Smooth muscle cell (in vitro differentiated cells): ENCODE measurements at regions not wholly inside any gene's neighbourhood (a gene's known extent, or its start where the extent isn't known, plus 50 kb on each side); places are given as distances from the start of the nearest gene placed in this dataset.

Experiments
- DNase-seq: peaks from one replicate; lab custom pipeline; 2025; ENCODE audit not compliant: unreplicated experiment; lab: John Stamatoyannopoulos, UW
- H2AFZ ChIP-seq: fragments of 200-600 bp; sonication (generic); 2 replicates; pipeline ENCODE4 v1.6.0; 2016; ENCODE audit warnings: antibody characterized with exemption, low read depth, mild to moderate bottlenecking
- H3F3A ChIP-seq: fragments of 200-600 bp; sonication (generic); 2 replicates; pipeline ENCODE4 v1.6.0; 2017; ENCODE audit warnings: antibody characterized with exemption, low read depth
- H3K27ac ChIP-seq: fragments of 200-600 bp; sonication (generic); 2 replicates; pipeline ENCODE4 v1.5.1; 2016; ENCODE audit warnings: low read depth, mild to moderate bottlenecking
- H3K27me3 ChIP-seq: fragments of 200-600 bp; sonication (generic); 2 replicates; pipeline ENCODE4 v1.6.1; 2016; ENCODE audit warnings: low read depth, mild to moderate bottlenecking
- H3K36me3 ChIP-seq: fragments of 200-600 bp; sonication (generic); 2 replicates; pipeline ENCODE4 v1.5.1; 2016; ENCODE audit warnings: low read depth
- H3K4me1 ChIP-seq: fragments of 200-600 bp; sonication (generic); 2 replicates; pipeline ENCODE4 v1.5.1; 2016; ENCODE audit warnings: low read depth
- H3K4me2 ChIP-seq: fragments of 200-600 bp; sonication (generic); 2 replicates; pipeline ENCODE4 v1.6.0; 2016; ENCODE audit warnings: mild to moderate bottlenecking
- H3K4me3 ChIP-seq: fragments of 200-600 bp; sonication (generic); 2 replicates; pipeline ENCODE4 v1.5.1; 2016; ENCODE audit warnings: mild to moderate bottlenecking
- H3K79me2 ChIP-seq: fragments of 200-600 bp; sonication (generic); 2 replicates; pipeline ENCODE4 v1.6.0; 2016; ENCODE audit warnings: low read depth, mild to moderate bottlenecking
- H3K9ac ChIP-seq: fragments of 200-600 bp; sonication (generic); 2 replicates; pipeline ENCODE4 v1.6.0; 2016; ENCODE audit warnings: low read depth
- H3K9me3 ChIP-seq: fragments of 200-600 bp; sonication (generic); replicated peaks from 2 replicates; pipeline ENCODE4 v1.5.1; 2016; ENCODE audit warnings: low read depth
- H4K20me1 ChIP-seq: fragments of 200-600 bp; sonication (generic); 2 replicates; pipeline ENCODE4 v1.6.0; 2016; ENCODE audit warnings: low read depth
- WGBS: methylation state at CpG from one replicate; pipeline ENCODE4 v1.1.7; 2016; ENCODE audit warnings: low lambda C conversion rate; 5-methylcytosine and 5-hydroxymethylcytosine counted together
- TF ChIP-seq, protein P1 (sequence below): fragments of 200-600 bp; sonication (generic); IDR thresholded peaks from 2 replicates; pipeline ENCODE4 v1.5.1; 2017; ENCODE audit warnings: borderline replicate concordance, mild to moderate bottlenecking, antibody characterized with exemption; ENCODE audit not compliant: insufficient read depth, poor library complexity, severe bottlenecking

DNA sequence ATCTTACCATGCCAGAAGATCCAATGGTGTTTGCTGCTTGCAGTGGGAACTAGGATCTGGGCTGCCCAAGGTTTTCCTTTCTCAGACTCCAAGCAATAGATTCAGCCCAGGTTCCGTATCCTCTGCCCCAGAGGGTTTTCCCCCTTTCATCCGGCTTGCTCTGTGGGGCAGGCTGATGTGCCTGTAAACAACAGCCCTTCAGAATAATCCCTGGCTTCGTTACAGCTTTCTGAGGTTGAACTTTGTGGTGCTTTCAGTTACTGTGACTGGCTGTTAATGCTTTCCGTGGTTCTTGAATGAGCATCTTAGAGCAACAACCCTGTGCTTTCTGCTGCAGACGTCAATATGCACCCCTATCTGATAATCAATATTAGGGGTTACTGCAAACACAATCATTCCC is 400.4 kb downstream of the BTBD3 start:
- Histone ChIP-seq H3K79me2 (no peaks in the 10 kb centered on the region), H4K20me1 (no peaks in the 10 kb centered on the region), H3K4me1 (no peaks in the 10 kb centered on the region), H3K4me2 (peak overlapping the region; percentile 2), H3K27me3 (no peaks in the 10 kb centered on the region), H3K9me3 (no peaks in the 10 kb centered on the region), H3F3A (no peaks in the 10 kb centered on the region), H2AFZ (peak overlapping the region; percentile 14), H3K9ac (no peak overlapping the region), H3K4me3 (no peak overlapping the region), H3K27ac (no peak overlapping the region), H3K36me3 (no peaks in the 10 kb centered on the region)
- WGBS: 26% methylated on average over 5 of the region's 5 CpGs
- TF ChIP-seq, protein P1, sequence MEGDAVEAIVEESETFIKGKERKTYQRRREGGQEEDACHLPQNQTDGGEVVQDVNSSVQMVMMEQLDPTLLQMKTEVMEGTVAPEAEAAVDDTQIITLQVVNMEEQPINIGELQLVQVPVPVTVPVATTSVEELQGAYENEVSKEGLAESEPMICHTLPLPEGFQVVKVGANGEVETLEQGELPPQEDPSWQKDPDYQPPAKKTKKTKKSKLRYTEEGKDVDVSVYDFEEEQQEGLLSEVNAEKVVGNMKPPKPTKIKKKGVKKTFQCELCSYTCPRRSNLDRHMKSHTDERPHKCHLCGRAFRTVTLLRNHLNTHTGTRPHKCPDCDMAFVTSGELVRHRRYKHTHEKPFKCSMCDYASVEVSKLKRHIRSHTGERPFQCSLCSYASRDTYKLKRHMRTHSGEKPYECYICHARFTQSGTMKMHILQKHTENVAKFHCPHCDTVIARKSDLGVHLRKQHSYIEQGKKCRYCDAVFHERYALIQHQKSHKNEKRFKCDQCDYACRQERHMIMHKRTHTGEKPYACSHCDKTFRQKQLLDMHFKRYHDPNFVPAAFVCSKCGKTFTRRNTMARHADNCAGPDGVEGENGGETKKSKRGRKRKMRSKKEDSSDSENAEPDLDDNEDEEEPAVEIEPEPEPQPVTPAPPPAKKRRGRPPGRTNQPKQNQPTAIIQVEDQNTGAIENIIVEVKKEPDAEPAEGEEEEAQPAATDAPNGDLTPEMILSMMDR: no peak
- DNase-seq: no peak

- TF ChIP-seq, protein P1: no peak
- Histone ChIP-seq H3K4me3 (no peak overlapping the region), H3K9me3 (no peaks in the 10 kb centered on the region), H3K4me2 (peak overlapping the region; percentile 0), H3K4me1 (no peaks in the 10 kb centered on the region), H3F3A (no peaks in the 10 kb centered on the region), H2AFZ (peak overlapping the region; percentile 30), H3K27me3 (no peaks in the 10 kb centered on the region), H3K9ac (no peak overlapping the region), H3K27ac (no peak overlapping the region), H3K79me2 (no peaks in the 10 kb centered on the region), H4K20me1 (no peaks in the 10 kb centered on the region), H3K36me3 (no peaks in the 10 kb centered on the region)
- WGBS: 38% methylated on average over 2 of the region's 2 CpGs
- no peak for DNase-seq
Observed at GRCh38 chr20:12321736-12322135, 404.0 kb downstream of the BTBD3 start.

DNA sequence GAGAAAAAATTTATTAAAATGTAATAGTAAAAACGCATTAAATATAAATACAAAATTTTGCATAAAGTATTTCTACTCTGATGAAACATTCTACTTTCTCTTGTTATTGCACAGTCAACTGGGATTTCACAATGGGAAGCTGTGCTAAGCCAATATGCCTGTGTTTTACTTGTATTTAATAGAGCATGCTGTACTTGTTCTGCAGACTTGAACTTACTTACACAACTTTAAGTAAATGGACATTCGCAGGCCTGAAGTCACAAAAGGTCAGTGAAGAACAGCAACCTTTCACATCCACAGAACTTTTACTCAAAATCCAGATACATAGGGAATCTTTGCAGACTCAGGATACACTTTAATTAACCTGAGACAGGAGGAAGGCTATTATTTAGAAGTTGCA is 409.5 kb downstream of the BTBD3 start:
- H3F3A ChIP-seq: no peaks in the 10 kb centered on the region
- H3K9ac ChIP-seq: no peak overlapping the region
- H3K4me1 ChIP-seq: no peaks in the 10 kb centered on the region
- no peak overlapping the region for H3K4me2 ChIP-seq
- no peaks in the 10 kb centered on the region for H3K9me3 ChIP-seq
- no peak for DNase-seq
- H3K36me3 ChIP-seq: no peaks in the 10 kb centered on the region
- H3K27me3 ChIP-seq: no peaks in the 10 kb centered on the region
- H3K79me2 ChIP-seq: no peaks in the 10 kb centered on the region
- 78% methylated on average over 2 of the region's 2 CpGs for WGBS
- no peak overlapping the region for H3K27ac ChIP-seq
- H2AFZ ChIP-seq: no peak overlapping the region
- TF ChIP-seq, protein P1: no peak
- H3K4me3 ChIP-seq: no peak overlapping the region
- H4K20me1 ChIP-seq: no peaks in the 10 kb centered on the region

DNA sequence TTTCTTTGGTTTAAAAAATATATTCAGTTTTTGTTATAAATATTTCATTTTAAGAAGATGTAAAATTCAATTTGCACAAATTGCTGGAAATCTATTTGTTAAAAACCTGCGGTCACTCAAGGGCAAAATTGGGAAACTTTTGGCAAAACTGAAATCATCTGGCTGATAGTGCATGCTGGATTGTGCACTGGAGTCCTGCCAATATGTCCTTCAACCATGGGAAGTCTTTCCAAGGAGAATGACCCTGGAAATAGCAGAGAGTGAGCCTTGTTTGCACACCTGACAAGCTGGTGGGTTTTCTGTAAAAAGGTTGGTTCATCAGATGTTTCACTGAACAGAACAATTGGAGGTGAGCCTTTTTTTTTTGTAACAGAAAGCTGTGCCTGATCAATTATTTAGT is 413.5 kb downstream of the BTBD3 start:
- Histone ChIP-seq H3K4me2 (no peak overlapping the region), H3F3A (no peaks in the 10 kb centered on the region), H3K27ac (no peak overlapping the region), H3K79me2 (no peaks in the 10 kb centered on the region), H3K4me3 (no peak overlapping the region), H4K20me1 (no peaks in the 10 kb centered on the region), H3K4me1 (no peaks in the 10 kb centered on the region), H2AFZ (no peak overlapping the region), H3K9me3 (no peaks in the 10 kb centered on the region), H3K9ac (no peak overlapping the region), H3K36me3 (no peaks in the 10 kb centered on the region), H3K27me3 (no peaks in the 10 kb centered on the region)
- TF ChIP-seq, protein P1: no peak
- WGBS: 91% methylated on average over 1 of the region's 1 CpG
- no peak for DNase-seq
